ENCODE measurements at regions not wholly inside any gene's neighbourhood (a gene's known extent, or its start where the extent isn't known, plus 50 kb on each side); places are given as distances from the start of the nearest gene placed in this dataset.
"Not testable (repeated sequence)": the region's sequence is repeated elsewhere in the genome, so short reads cannot be mapped to it uniquely, and the experiment has no call there.

- TF ChIP-seq CTCF (IDR thresholded peaks at IDR 0.05); YY1 (IDR thresholded peaks at IDR 0.05; ENCODE audit: low read depth); CHD2 (IDR thresholded peaks at IDR 0.05; ENCODE audit: low read length, partially characterized antibody); REST (IDR thresholded peaks at IDR 0.05; ENCODE audit: low read depth, low read length); MEF2A (IDR thresholded peaks at IDR 0.05; ENCODE audit: borderline replicate concordance, low read depth); POLR2AphosphoS5 (IDR thresholded peaks at IDR 0.05; ENCODE audit: low read depth, low read length); EP300 (IDR thresholded peaks at IDR 0.05; ENCODE audit: borderline replicate concordance in 1 of 2, low read depth in 1 of 2, low read length in 1 of 2); EZH2phosphoT487 (IDR thresholded peaks at IDR 0.05; ENCODE audit: borderline replicate concordance, low read depth); TAF1 (IDR thresholded peaks at IDR 0.05; ENCODE audit: borderline replicate concordance, low read depth, low read length); ZBTB33 (IDR thresholded peaks at IDR 0.05; ENCODE audit: borderline replicate concordance, low read depth); USF2 (IDR thresholded peaks at IDR 0.05; ENCODE audit: borderline replicate concordance, low read depth, low read length); USF1 (IDR thresholded peaks at IDR 0.05; ENCODE audit: borderline replicate concordance, low read depth); SIN3A (IDR thresholded peaks at IDR 0.05; ENCODE audit: borderline replicate concordance, low read depth, low read length): not testable (repeated sequence)
Observed at GRCh38 chr5:124490315-124490714, 256.1 kb downstream of the ZNF608 start.

Data from SK-N-SH (cell line).